ENCODE measurements at regions not wholly inside any gene's neighbourhood (a gene's known extent, or its start where the extent isn't known, plus 50 kb on each side); places are given as distances from the start of the nearest gene placed in this dataset.
"Not testable (repeated sequence)": the region's sequence is repeated elsewhere in the genome, so short reads cannot be mapped to it uniquely, and the experiment has no call there.

GRCh38 chr5:50898966-50899365, 232.5 kb downstream of the PARP8 start:
- no peak for DNase-seq (ENCODE audit: low read depth)

DNA sequence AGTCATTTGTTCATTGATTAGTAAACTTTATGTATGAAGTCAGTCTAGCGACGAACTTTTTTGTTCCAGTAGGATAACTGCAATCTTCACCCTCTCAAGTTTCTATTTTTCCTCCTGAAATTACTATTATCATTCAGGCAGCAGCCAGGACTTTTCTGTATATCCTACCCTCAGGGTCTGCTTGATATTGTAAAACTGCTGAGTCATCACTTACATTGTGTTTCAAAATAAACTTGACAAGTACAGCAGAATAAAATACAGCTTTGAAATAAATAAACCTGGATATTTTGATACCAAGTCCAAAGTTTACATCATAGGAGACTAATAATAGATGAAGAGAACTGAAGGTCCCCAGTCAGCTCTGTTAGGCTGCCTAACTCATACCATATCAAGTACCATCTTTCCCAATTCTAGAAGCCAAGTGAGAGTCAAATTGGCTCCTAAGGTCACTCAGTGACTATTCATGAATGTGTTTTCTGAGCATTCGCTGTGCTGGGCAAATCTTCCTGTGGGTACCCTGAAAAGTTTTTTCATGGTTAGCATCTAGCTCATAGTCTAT, 234.6 kb downstream of the PARP8 start:
- no peak for DNase-seq (ENCODE audit: low read depth)

DNA sequence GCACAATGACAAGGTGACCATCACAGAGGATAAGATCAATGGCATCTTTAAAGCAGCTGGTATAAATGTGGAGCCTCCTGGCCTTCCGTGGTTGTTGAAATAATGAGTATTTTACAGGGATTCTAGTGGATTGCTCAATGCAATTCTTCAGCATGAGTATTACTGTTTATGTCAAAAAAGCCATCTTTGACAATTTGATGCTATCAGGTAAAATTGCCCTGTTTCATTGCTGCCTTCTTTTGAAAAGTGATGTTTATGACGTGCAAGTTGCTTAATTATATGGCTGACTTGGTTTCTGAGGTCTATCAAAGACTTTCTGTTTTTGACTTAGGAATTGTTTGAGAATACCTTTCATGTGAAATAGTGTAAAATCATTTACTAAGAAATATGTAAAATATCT, 237.2 kb downstream of the PARP8 start:
- DNase-seq (ENCODE audit: low read depth), result no peak

DNA sequence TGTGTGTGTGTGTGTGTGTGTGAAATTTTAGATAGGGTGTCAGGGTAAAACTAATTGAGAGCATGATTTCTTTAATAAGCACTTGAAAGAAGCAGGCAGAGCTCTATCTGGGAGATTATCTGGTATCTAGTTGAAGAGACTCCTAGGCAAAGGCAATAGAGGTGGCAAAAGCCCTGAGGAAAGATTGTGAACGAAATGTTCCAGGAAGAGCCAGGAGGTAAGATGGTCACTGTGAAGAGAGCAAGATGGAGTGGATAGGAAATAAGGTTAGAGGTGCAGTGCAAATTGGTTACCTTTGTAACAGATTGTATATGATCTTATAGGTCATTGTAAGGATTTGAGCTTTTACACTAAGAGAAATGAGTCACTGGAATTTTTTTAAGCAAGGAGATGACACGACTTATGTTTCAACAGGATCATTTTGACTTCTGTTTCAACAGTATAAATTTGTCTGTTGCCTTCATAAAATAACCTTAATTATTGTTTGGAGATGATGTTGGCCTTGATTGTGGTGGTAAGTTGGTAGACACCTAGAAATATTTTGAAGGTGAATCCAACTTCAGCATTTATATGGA, 239.6 kb downstream of the PARP8 start:
- no peak for DNase-seq (ENCODE audit: low read depth)

DNA sequence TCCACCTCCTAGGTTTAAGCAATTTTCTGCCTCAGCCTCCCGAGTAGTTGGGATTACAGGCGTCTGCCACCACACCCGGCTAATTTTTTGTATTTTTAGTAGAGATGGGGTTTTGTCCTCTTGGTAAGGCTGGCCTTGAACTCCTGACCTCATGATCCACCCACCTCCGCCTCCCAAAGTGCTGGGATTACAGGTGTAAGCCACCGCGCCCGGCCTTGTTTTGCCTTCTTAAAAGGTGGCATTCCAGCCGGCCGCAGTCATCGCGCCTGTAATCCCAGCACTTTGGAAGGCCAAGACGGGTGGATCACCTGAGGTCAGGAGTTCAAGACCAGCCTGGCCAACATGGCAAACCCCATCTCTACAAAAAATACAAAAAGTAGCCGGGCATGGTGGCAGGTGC, 253.7 kb downstream of the PARP8 start:
- not testable (repeated sequence) for DNase-seq (ENCODE audit: low read depth)

DNA sequence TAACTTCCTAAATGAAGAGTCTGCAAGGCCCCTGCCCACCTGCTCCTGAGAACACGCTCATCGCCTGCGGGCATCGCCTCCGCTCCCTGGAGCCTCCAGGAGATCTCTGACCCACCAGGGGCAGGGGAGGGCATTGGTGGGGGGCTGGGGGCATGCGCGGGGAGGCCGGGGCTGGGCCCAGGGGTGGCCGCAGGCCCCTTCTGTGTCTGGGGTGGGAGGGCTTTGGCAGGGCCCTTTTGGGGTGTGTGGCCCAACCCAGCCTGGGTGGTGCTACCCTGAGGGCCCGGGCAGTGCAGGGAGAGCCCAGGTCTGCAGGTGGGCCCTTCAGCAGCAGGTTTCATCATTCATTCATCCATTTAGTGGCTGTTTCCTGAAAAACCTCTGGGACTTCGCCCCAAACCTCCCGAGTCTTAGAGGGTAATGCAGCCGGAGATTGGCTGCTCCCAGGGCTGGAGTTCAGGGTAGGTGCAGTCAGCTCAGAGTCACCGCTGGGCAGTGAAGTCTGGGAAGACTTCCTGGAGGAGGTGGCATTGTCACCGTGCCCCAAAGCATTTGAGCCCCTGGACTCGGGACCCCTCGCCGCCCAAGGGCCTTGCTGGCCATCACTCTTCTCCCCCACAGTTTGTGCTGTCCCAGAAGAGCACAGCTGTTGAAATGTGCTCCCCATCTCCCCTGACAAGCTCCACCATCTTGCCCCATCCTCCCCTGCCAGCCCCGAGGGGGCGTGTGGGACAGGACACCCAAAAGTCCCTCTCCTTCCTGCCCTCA, 255.1 kb downstream of the PARP8 start:
- no peak for DNase-seq (ENCODE audit: low read depth)

DNA sequence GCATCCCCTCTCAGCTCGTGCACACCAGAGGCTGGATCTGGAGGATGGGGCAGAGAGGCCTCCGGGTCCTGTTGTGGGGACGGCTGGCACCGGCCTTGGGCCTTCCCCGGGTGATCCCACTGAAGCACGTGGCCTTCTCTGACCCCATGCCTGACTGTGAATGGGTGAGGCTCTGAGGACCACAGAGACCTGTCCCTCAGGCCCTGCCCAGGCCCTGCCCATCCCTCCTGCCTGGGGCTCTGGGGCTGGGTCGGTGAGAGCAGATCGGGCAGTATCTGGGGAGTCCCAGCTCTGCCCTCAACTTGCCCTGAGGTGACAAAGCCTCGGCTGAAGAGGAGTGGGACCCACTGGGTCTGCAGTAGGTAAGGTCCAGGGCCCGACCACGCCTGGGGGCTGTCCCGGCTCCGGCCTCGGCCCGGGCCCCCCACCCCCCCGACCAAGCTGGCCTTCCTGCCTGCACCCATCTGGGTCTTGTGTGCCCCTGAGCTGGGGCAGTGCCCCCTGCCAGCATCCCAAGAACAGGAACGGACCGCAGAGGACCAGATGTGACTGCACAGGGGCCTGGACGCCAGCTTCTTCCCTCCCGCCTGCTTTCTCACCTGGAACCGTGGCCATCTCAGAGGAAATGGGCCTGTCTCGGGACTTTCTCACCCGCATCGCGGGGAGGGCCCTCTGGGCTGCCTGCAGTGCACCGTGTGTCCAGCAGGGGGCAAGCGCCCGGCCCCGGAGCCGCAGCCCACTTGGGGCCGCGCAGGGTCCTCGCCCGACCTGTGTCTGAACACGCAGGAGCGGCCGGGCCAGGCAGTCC, 255.9 kb downstream of the PARP8 start:
- DNase-seq (ENCODE audit: low read depth), result not testable (repeated sequence)

- no peak for DNase-seq (ENCODE audit: low read depth)
Observed at GRCh38 chr5:50922942-50923767, 256.7 kb downstream of the PARP8 start.

DNA sequence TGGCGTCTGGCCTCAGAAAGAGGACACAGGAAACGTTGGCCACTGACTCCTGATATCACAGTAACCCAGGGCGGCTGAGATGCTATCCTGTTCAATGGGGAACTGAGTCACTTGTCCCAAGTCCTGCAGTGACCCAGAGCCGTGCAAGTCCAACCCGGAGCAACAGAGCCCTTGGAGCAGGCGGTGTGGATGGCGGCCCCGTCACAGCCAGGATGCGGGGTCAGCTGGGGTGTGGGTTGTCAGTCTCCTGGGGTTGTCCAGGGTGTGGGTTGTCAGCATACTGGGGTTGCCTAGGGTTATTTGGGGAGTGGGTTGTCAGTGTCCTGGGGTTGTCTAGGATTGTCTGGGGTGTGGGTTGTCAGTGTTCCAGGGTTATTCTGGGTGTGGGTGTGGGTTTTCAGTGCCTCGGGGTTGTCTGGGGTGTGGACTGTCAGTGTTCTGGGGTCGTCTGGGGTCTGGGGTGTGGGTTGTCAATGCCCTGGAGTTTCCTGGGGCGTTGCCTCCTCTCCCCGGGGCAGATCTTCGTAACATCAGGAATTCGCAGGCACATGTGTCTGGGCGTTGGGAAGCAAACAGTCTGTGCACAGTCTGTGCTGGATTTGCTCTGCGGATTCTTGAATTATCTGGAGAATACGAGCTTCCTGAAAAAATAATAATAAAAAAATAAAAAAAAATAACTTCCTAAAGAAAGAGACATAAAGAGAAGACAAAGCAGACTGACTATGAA, 257.5 kb downstream of the PARP8 start:
- no peak for DNase-seq (ENCODE audit: low read depth)

DNA sequence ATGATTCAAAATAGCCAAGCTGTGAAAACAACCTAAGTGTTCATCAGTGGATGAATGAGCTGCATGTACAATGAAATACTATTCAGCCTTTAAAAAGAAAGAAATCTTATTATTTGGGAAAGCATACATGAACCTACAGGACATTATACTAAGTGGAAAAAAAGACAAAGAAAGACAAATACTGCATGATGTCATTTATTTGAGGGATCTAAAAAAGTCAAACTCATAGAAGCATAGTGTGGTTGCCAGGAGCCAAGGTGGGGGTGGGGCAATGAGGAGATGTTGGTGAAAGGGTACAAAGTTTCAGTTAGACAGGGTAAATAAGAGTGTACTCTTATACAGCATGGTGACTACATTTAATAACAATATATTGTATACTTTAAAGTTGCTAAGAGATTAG, 261.5 kb downstream of the PARP8 start:
- DNase-seq (ENCODE audit: low read depth), result no peak

GRCh38 chr5:50929174-50929573, 262.7 kb downstream of the PARP8 start:
- no peak for DNase-seq (ENCODE audit: low read depth)

GRCh38 chr5:50934343-50934742, 267.9 kb downstream of the PARP8 start:
- DNase-seq (ENCODE audit: low read depth), result no peak

DNA sequence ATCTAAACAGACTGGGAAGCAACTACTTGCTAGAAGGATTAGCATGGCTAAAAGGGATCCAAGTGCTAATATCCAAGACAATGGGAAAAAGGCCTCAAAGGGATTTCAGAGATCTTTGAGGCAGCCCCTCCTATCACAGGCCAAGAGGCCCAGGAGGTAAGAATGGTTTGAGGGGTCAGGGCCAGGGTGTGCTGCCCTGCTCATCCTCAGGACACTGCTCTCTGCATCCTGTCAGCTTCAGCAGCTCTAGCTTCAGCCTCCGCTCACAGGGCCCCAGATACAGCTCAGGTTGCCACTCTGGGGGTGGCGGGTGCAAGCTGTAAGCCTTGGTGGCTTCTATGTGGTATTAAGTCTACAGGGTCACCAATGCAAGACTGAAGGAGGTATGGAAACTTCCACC, 278.7 kb downstream of the PARP8 start:
- DNase-seq (ENCODE audit: low read depth), result no peak

DNA sequence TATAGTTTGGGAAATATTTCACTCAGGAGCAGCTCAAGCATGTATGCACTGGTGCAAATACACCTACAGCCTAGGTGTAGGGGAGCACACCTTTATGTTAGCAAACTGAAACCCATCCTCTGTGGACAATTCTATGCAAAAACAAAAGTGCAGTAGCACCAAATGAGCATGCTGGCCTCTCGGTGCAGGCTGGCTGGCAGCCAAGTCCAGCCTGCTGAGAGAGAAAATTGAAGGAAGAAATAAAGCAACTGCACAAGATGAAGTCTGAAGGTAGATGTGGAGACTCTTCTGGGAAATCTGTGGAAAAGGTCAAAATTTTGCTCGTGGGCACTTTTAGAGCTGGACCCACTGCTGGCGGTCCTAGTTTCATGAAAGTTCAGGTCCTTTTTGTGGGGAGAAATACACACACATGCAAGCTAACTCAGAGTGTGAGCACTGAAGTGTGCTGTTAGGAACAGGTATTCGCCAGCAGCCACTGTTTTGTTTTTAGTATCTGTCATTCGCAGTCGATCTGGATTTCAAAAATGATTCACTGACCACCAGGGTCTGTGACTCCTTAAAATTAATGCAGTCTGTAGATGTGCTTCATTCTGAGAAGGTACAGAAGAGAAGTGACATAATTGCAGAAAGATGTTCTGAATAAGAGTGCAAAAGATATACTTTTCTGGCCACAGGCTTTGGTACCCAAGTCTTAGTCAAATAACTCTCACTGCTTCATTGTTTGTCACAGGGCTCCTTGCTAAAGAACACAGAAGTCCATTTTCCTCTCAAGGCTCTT, 281.7 kb downstream of the PARP8 start:
- DNase-seq (ENCODE audit: low read depth), result no peak

GRCh38 chr5:50953290-50953689, 286.9 kb downstream of the PARP8 start:
- no peak for DNase-seq (ENCODE audit: low read depth)

GRCh38 chr5:50958852-50959457, 292.5 kb downstream of the PARP8 start:
- no peak for DNase-seq (ENCODE audit: low read depth)

GRCh38 chr5:50962934-50963872, 296.8 kb downstream of the PARP8 start:
- DNase-seq (ENCODE audit: low read depth), result peak; percentile 52

- DNase-seq (ENCODE audit: low read depth), result no peak
Observed at GRCh38 chr5:50963971-50964745, 297.7 kb downstream of the PARP8 start.
